Activated CD8-positive, alpha-beta memory T cell treated with anti-CD3 and anti-CD28 coated beads for 48 hours (primary cell): ENCODE measurements at regions not wholly inside any gene's neighbourhood (a gene's known extent, or its start where the extent isn't known, plus 50 kb on each side); places are given as distances from the start of the nearest gene placed in this dataset.

Experiments
- DNase-seq, 3 experiments: peaks; one replicate each; pipeline ENCODE4 v3.0.0-alpha.2; 2020; ENCODE audit warnings: low read depth in 2 of 3, low spot score in 2 of 3

GRCh38 chr10:78526347-78526746 lies 492.7 kb downstream of the RPS24 start:
- no peak for DNase-seq

GRCh38 chr10:78527296-78527695 lies 493.6 kb downstream of the RPS24 start:
- DNase-seq: no peak

- DNase-seq: no peak
Measured at GRCh38 chr10:78528749-78529204, 495.1 kb downstream of the RPS24 start.

GRCh38 chr10:78529262-78529661 lies 495.6 kb downstream of the RPS24 start:
- no peak for DNase-seq

- no peak for DNase-seq
Measured at GRCh38 chr10:78531088-78531487, 497.4 kb downstream of the RPS24 start.

- DNase-seq: no peak
Measured at GRCh38 chr10:78532480-78533042, 498.9 kb downstream of the RPS24 start.

GRCh38 chr10:78533098-78533497 lies 499.4 kb downstream of the RPS24 start:
- DNase-seq: no peak

- no peak for DNase-seq
Measured at GRCh38 chr10:78533776-78534175, 500.1 kb downstream of the RPS24 start.

GRCh38 chr10:78535716-78536218 lies 502.1 kb downstream of the RPS24 start:
- no peak for DNase-seq

- DNase-seq: no peak
Measured at GRCh38 chr10:78537018-78537417, 503.4 kb downstream of the RPS24 start.

GRCh38 chr10:78539247-78539766 lies 505.6 kb downstream of the RPS24 start:
- no peak for DNase-seq

GRCh38 chr10:78540355-78541076 lies 506.9 kb downstream of the RPS24 start:
- DNase-seq: no peak

GRCh38 chr10:78541481-78542140 lies 507.9 kb downstream of the RPS24 start:
- DNase-seq: no peak

- DNase-seq: no peak
Measured at GRCh38 chr10:78542141-78542489, 508.5 kb downstream of the RPS24 start.

- DNase-seq: no peak
Measured at GRCh38 chr10:78542521-78542920, 508.9 kb downstream of the RPS24 start.

- no peak for DNase-seq
Measured at GRCh38 chr10:78543031-78543748, 509.5 kb downstream of the RPS24 start.

- no peak for DNase-seq
Measured at GRCh38 chr10:78543749-78544362, 510.2 kb downstream of the RPS24 start.

GRCh38 chr10:78544423-78545090 lies 510.9 kb downstream of the RPS24 start:
- no peak for DNase-seq

GRCh38 chr10:78545756-78546155 lies 512.1 kb downstream of the RPS24 start:
- DNase-seq: no peak

- DNase-seq: no peak
Measured at GRCh38 chr10:78547397-78547796, 513.7 kb downstream of the RPS24 start.
